ENCODE measurements at regions not wholly inside any gene's neighbourhood (a gene's known extent, or its start where the extent isn't known, plus 50 kb on each side); places are given as distances from the start of the nearest gene placed in this dataset.

DNA sequence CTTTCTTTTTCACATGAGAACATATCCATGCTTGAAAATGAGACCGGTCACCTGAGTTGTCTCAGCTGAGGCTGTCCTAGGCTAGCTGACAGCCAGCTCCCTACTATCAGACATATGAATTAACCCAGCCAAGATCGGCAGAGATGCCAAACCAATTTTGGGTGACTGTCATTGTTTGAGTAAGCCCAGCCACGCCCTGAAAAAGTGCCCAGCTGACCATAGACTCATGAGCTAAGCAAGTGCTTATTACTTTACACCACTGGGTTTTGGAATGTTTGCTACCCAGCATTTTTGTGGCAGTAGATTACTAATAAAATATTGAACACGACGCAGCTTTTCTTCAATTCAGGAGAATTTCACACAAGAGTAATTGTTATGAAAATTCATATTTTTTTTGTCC lies 265.2 kb upstream of the LYZL1 start:
- TF ChIP-seq YY1 (IDR thresholded peaks at IDR 0.05) (no peak), TAF1 (conservative IDR thresholded peaks at IDR 0.05) (no peak), HNF4A (conservative IDR thresholded peaks at IDR 0.05) (no peak), GABPA (IDR thresholded peaks at IDR 0.05 in 1 of 2, conservative IDR thresholded peaks at IDR 0.05 in 1 of 2) (no peak), RAD21 (IDR thresholded peaks at IDR 0.05) (no peak)
- TF ChIP-seq, protein P1, sequence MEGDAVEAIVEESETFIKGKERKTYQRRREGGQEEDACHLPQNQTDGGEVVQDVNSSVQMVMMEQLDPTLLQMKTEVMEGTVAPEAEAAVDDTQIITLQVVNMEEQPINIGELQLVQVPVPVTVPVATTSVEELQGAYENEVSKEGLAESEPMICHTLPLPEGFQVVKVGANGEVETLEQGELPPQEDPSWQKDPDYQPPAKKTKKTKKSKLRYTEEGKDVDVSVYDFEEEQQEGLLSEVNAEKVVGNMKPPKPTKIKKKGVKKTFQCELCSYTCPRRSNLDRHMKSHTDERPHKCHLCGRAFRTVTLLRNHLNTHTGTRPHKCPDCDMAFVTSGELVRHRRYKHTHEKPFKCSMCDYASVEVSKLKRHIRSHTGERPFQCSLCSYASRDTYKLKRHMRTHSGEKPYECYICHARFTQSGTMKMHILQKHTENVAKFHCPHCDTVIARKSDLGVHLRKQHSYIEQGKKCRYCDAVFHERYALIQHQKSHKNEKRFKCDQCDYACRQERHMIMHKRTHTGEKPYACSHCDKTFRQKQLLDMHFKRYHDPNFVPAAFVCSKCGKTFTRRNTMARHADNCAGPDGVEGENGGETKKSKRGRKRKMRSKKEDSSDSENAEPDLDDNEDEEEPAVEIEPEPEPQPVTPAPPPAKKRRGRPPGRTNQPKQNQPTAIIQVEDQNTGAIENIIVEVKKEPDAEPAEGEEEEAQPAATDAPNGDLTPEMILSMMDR (IDR thresholded peaks at IDR 0.05; ENCODE audit: low read depth, low read length, missing input control), result no peak
- TF ChIP-seq, protein P2, sequence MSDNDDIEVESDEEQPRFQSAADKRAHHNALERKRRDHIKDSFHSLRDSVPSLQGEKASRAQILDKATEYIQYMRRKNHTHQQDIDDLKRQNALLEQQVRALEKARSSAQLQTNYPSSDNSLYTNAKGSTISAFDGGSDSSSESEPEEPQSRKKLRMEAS (IDR thresholded peaks at IDR 0.05), result no peak
- TF ChIP-seq, protein P3, sequence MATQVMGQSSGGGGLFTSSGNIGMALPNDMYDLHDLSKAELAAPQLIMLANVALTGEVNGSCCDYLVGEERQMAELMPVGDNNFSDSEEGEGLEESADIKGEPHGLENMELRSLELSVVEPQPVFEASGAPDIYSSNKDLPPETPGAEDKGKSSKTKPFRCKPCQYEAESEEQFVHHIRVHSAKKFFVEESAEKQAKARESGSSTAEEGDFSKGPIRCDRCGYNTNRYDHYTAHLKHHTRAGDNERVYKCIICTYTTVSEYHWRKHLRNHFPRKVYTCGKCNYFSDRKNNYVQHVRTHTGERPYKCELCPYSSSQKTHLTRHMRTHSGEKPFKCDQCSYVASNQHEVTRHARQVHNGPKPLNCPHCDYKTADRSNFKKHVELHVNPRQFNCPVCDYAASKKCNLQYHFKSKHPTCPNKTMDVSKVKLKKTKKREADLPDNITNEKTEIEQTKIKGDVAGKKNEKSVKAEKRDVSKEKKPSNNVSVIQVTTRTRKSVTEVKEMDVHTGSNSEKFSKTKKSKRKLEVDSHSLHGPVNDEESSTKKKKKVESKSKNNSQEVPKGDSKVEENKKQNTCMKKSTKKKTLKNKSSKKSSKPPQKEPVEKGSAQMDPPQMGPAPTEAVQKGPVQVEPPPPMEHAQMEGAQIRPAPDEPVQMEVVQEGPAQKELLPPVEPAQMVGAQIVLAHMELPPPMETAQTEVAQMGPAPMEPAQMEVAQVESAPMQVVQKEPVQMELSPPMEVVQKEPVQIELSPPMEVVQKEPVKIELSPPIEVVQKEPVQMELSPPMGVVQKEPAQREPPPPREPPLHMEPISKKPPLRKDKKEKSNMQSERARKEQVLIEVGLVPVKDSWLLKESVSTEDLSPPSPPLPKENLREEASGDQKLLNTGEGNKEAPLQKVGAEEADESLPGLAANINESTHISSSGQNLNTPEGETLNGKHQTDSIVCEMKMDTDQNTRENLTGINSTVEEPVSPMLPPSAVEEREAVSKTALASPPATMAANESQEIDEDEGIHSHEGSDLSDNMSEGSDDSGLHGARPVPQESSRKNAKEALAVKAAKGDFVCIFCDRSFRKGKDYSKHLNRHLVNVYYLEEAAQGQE (IDR thresholded peaks at IDR 0.05), result no peak
- TF ChIP-seq, protein P4, sequence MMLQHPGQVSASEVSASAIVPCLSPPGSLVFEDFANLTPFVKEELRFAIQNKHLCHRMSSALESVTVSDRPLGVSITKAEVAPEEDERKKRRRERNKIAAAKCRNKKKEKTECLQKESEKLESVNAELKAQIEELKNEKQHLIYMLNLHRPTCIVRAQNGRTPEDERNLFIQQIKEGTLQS (IDR thresholded peaks at IDR 0.05), result no peak
